ENCODE measurements at regions not wholly inside any gene's neighbourhood (a gene's known extent, or its start where the extent isn't known, plus 50 kb on each side); places are given as distances from the start of the nearest gene placed in this dataset.

- TF ChIP-seq JUND (IDR thresholded peaks at IDR 0.05): no peak
- TF ChIP-seq, protein P1, sequence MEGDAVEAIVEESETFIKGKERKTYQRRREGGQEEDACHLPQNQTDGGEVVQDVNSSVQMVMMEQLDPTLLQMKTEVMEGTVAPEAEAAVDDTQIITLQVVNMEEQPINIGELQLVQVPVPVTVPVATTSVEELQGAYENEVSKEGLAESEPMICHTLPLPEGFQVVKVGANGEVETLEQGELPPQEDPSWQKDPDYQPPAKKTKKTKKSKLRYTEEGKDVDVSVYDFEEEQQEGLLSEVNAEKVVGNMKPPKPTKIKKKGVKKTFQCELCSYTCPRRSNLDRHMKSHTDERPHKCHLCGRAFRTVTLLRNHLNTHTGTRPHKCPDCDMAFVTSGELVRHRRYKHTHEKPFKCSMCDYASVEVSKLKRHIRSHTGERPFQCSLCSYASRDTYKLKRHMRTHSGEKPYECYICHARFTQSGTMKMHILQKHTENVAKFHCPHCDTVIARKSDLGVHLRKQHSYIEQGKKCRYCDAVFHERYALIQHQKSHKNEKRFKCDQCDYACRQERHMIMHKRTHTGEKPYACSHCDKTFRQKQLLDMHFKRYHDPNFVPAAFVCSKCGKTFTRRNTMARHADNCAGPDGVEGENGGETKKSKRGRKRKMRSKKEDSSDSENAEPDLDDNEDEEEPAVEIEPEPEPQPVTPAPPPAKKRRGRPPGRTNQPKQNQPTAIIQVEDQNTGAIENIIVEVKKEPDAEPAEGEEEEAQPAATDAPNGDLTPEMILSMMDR (IDR thresholded peaks at IDR 0.05; ENCODE audit: low read depth, low read length, missing input control): no peak
- no peak for TF ChIP-seq YY1 (IDR thresholded peaks at IDR 0.05)
- TF ChIP-seq, protein P2, sequence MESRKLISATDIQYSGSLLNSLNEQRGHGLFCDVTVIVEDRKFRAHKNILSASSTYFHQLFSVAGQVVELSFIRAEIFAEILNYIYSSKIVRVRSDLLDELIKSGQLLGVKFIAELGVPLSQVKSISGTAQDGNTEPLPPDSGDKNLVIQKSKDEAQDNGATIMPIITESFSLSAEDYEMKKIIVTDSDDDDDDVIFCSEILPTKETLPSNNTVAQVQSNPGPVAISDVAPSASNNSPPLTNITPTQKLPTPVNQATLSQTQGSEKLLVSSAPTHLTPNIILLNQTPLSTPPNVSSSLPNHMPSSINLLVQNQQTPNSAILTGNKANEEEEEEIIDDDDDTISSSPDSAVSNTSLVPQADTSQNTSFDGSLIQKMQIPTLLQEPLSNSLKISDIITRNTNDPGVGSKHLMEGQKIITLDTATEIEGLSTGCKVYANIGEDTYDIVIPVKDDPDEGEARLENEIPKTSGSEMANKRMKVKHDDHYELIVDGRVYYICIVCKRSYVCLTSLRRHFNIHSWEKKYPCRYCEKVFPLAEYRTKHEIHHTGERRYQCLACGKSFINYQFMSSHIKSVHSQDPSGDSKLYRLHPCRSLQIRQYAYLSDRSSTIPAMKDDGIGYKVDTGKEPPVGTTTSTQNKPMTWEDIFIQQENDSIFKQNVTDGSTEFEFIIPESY (IDR thresholded peaks at IDR 0.05): no peak
- no peak for TF ChIP-seq REST (IDR thresholded peaks at IDR 0.05)
- TF ChIP-seq SP1 (IDR thresholded peaks at IDR 0.05): no peak
- TF ChIP-seq, protein P3, sequence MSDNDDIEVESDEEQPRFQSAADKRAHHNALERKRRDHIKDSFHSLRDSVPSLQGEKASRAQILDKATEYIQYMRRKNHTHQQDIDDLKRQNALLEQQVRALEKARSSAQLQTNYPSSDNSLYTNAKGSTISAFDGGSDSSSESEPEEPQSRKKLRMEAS (IDR thresholded peaks at IDR 0.05): no peak
These were observed 254.5 kb upstream of the CFAP20DC start for GRCh38 chr3:59304296-59304695.
